KMS-11 (cell line): ENCODE measurements at regions not wholly inside any gene's neighbourhood (a gene's known extent, or its start where the extent isn't known, plus 50 kb on each side); places are given as distances from the start of the nearest gene placed in this dataset.
A peak's percentile ranks its signal among the peaks of the same experiment; 100 is the strongest.

ENCODE experiments used
- H2AFZ ChIP-seq: fragments of 200-600 bp; sonication (generic); 2 replicates; pipeline ENCODE4 v1.6.1; 2016; ENCODE audit warnings: antibody characterized with exemption, mixed run types, low read depth
- H3K27ac ChIP-seq: fragments of 200-600 bp; sonication (generic); 2 replicates; pipeline ENCODE4 v1.6.1; 2016; ENCODE audit warnings: mild to moderate bottlenecking, mixed run types
- H3K27me3 ChIP-seq: fragments of 200-600 bp; sonication (generic); 2 replicates; pipeline ENCODE4 v1.6.1; 2017; ENCODE audit warnings: mild to moderate bottlenecking, low read depth, mixed run types, moderate library complexity; ENCODE audit not compliant: insufficient read depth
- H3K36me3 ChIP-seq: fragments of 200-600 bp; sonication (generic); 2 replicates; pipeline ENCODE4 v1.6.1; 2017; ENCODE audit warnings: mild to moderate bottlenecking, mixed run types; ENCODE audit not compliant: insufficient read depth
- H3K4me1 ChIP-seq: fragments of 200-600 bp; sonication (generic); 2 replicates; pipeline ENCODE4 v1.6.1; 2016; ENCODE audit warnings: mild to moderate bottlenecking, low read depth, mixed run types; ENCODE audit not compliant: poor library complexity, severe bottlenecking
- H3K4me2 ChIP-seq: fragments of 200-600 bp; sonication (generic); 2 replicates; pipeline ENCODE4 v1.7.0; 2016; ENCODE audit warnings: mild to moderate bottlenecking, mixed run types
- H3K4me3 ChIP-seq: fragments of 200-600 bp; sonication (generic); IDR thresholded peaks from 2 replicates; pipeline ENCODE4 v1.6.1; 2017; ENCODE audit warnings: low read depth, low read length, mixed read lengths; ENCODE audit not compliant: insufficient read depth
- H3K79me2 ChIP-seq: fragments of 200-600 bp; sonication (generic); 2 replicates; pipeline ENCODE4 v1.6.1; 2016; ENCODE audit warnings: low read depth, mixed run types; ENCODE audit not compliant: insufficient read depth
- H3K9ac ChIP-seq: fragments of 200-600 bp; sonication (generic); 2 replicates; pipeline ENCODE4 v1.6.1; 2016; ENCODE audit warnings: mild to moderate bottlenecking, mixed run types
- H4K20me1 ChIP-seq: fragments of 200-600 bp; sonication (generic); 2 replicates; pipeline ENCODE4 v1.6.1; 2016; ENCODE audit warnings: mild to moderate bottlenecking, mixed run types; ENCODE audit not compliant: insufficient read depth
- TF ChIP-seq, protein P1 (sequence below): fragments of 200-600 bp; sonication (generic); conservative IDR thresholded peaks from 2 replicates; pipeline ENCODE4 v1.6.1; 2017; ENCODE audit warnings: low read depth, mild to moderate bottlenecking, antibody characterized with exemption, low read length, moderate library complexity, mixed read lengths

DNA sequence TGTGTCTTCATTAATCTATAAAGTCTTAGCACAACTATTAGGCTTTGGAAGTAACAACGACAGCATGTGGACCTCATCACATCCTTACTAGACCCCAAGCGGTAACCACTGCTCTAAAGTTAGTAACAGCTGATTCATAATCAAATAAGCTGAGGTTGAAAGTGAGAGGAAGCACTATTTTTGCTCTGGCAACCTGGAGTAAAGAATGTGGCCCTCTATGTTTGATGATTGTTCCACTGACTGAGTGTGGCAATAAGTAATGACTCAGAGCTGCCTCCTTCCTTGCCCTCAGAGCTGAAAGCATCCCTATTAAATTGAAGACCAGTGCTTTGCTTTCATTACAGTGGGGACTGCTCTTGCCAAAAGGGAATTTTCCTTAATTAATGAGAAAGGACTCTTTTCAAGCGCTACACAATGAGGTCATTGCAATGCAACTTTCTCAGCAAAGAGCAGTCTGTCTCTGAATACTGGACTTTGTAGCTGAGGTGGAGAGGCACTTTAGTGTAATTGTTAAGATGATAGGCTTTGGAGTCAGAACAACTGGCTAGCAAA lies 906.1 kb upstream of the RAG2 start:
- H3K9ac ChIP-seq = no peak overlapping the region
- TF ChIP-seq, protein P1, sequence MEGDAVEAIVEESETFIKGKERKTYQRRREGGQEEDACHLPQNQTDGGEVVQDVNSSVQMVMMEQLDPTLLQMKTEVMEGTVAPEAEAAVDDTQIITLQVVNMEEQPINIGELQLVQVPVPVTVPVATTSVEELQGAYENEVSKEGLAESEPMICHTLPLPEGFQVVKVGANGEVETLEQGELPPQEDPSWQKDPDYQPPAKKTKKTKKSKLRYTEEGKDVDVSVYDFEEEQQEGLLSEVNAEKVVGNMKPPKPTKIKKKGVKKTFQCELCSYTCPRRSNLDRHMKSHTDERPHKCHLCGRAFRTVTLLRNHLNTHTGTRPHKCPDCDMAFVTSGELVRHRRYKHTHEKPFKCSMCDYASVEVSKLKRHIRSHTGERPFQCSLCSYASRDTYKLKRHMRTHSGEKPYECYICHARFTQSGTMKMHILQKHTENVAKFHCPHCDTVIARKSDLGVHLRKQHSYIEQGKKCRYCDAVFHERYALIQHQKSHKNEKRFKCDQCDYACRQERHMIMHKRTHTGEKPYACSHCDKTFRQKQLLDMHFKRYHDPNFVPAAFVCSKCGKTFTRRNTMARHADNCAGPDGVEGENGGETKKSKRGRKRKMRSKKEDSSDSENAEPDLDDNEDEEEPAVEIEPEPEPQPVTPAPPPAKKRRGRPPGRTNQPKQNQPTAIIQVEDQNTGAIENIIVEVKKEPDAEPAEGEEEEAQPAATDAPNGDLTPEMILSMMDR = no peak
- H3K4me3 ChIP-seq = no peak overlapping the region
- H4K20me1 ChIP-seq = no peaks in the 10 kb centered on the region
- no peaks in the 10 kb centered on the region for H3K79me2 ChIP-seq
- peak overlapping the region; percentile 47 for H3K27ac ChIP-seq
- no peaks in the 10 kb centered on the region for H3K27me3 ChIP-seq
- no peaks in the 10 kb centered on the region for H3K36me3 ChIP-seq
- peak overlapping the region; percentile 15; the same call in 1 of the 2 replicates for H2AFZ ChIP-seq
- peak overlapping the region; percentile 81 for H3K4me2 ChIP-seq
- peaks cover 60% of the 10 kb centered on the region for H3K4me1 ChIP-seq

DNA sequence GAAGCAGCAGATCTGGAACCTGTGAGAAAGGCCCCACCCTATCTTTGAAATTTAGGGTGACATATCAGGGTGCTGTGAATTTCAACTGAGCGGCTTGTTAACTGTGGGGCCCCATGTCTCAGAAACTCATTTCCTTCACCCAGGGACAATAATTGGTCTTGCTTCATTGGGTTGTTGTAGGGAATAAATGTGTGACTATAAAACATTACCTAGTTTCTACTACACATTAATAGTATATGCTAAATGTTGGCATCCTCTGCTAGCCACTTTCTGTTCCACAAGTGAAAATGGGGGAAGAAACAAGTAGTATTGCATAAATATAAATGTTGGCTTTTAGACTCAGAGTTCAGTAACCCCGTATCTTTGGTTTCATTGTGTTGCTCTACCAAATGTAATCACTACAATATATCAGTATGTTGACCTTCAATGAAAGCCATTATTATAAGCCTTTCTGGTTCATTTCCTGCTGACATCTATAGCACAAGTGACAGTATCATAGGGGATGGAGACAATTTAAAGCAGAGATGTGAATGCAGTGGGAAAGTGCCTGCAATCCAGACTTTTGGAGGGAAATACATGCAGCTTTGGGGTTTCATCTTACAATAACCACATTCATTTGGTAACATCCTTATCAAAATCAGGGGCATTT lies 905.5 kb upstream of the RAG2 start:
- Histone ChIP-seq H3K36me3 (no peaks in the 10 kb centered on the region), H3K4me1 (peaks cover 60% of the 10 kb centered on the region), H3K4me3 (no peak overlapping the region), H3K27me3 (no peaks in the 10 kb centered on the region), H4K20me1 (no peaks in the 10 kb centered on the region), H3K9ac (no peak overlapping the region; the same call in 1 of the 2 replicates), H3K4me2 (peak overlapping the region; percentile 81), H3K79me2 (no peaks in the 10 kb centered on the region), H3K27ac (peak overlapping the region; percentile 47), H2AFZ (peak overlapping the region; percentile 15; the same call in 1 of the 2 replicates)
- TF ChIP-seq, protein P1 = no peak

DNA sequence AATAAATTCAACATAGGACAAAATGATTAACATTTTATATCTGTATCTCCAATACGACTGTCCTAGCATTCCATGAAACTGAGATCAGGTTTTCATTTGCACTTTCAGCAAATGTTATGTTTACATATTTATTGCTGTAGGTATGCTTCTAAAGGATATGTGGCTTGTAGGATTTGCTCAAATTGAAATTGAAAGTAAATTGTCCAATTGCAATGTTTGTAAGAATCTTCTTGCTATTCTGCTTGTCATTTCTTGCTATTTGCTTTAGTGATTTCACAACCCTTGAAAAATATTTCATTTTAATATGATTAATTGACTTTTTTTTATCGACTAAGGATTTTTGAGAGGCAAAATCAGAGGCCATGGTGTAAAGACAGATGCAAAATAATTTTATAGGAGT lies 904.2 kb upstream of the RAG2 start:
- Histone ChIP-seq H3K4me1 (peaks cover 60% of the 10 kb centered on the region), H3K4me3 (no peak overlapping the region), H3K27ac (peak overlapping the region; percentile 47; the same call in 1 of the 2 replicates), H3K4me2 (peak overlapping the region; percentile 81), H4K20me1 (no peaks in the 10 kb centered on the region), H3K9ac (no peak overlapping the region), H2AFZ (no peak overlapping the region), H3K79me2 (no peaks in the 10 kb centered on the region), H3K36me3 (no peaks in the 10 kb centered on the region), H3K27me3 (no peaks in the 10 kb centered on the region)
- TF ChIP-seq, protein P1 = no peak

DNA sequence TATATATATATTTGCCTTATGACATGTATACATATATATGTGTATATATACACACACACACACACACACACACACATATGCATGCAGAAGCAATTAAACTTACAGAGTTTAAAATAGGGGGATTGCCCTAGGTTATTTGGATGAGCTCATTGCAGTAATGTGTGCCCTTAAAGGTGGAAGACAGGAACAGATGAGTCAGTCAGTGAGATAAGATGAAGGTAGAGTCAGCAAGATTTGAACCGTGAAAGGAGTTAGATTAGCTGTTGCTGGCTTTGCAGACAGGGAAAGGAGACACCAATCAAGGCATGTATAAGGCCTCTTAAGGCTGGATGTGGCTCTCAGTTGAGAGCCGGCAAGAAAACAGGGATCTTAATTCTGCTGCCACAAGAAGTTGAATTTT lies 902.4 kb upstream of the RAG2 start:
- Histone ChIP-seq H3K9ac (no peak overlapping the region), H3K4me1 (peaks cover 51% of the 10 kb centered on the region)

More for the DNA sequence above, 902.4 kb upstream of the RAG2 start:
- no peak overlapping the region for H3K4me2 ChIP-seq
- TF ChIP-seq, protein P1 = no peak
- no peak overlapping the region for H3K27ac ChIP-seq
- H3K79me2 ChIP-seq = no peaks in the 10 kb centered on the region
- no peak overlapping the region for H3K4me3 ChIP-seq
- H3K36me3 ChIP-seq = no peaks in the 10 kb centered on the region
- no peaks in the 10 kb centered on the region for H4K20me1 ChIP-seq
- no peak overlapping the region for H2AFZ ChIP-seq
- no peaks in the 10 kb centered on the region for H3K27me3 ChIP-seq
